Superior temporal gyrus (tissue), 1 donor: ENCODE measurements at regions not wholly inside any gene's neighbourhood (a gene's known extent, or its start where the extent isn't known, plus 50 kb on each side); places are given as distances from the start of the nearest gene placed in this dataset.
"Not testable (repeated sequence)": the region's sequence is repeated elsewhere in the genome, so short reads cannot be mapped to it uniquely, and the experiment has no call there.

Experiments
- DNase-seq: peaks from one replicate; pipeline ENCODE4 v3.0.0-alpha.2; 2016; ENCODE audit errors: extremely low spot score

GRCh38 chr7:152949253-152949652 is 189.7 kb downstream of the ACTR3B start:
- no peak for DNase-seq

- DNase-seq, result no peak
These were observed 190.2 kb downstream of the ACTR3B start for GRCh38 chr7:152949790-152950189.

- DNase-seq, result no peak
These were observed 196.5 kb downstream of the ACTR3B start for GRCh38 chr7:152956006-152956405.

GRCh38 chr7:152959610-152960009 is 200.1 kb downstream of the ACTR3B start:
- DNase-seq, result no peak

- not testable (repeated sequence) for DNase-seq
These were observed 202.2 kb downstream of the ACTR3B start for GRCh38 chr7:152961796-152962195.

- no peak for DNase-seq
These were observed 206.6 kb downstream of the ACTR3B start for GRCh38 chr7:152966189-152966588.

GRCh38 chr7:152967958-152968357 is 208.4 kb downstream of the ACTR3B start:
- DNase-seq, result no peak

GRCh38 chr7:152968514-152968913 is 209.0 kb downstream of the ACTR3B start:
- DNase-seq, result no peak

GRCh38 chr7:152969335-152969734 is 209.8 kb downstream of the ACTR3B start:
- DNase-seq, result no peak

- no peak for DNase-seq
These were observed 210.3 kb downstream of the ACTR3B start for GRCh38 chr7:152969839-152970238.

GRCh38 chr7:152970481-152970880 is 210.9 kb downstream of the ACTR3B start:
- DNase-seq, result no peak

GRCh38 chr7:152974577-152974976 is 215.0 kb downstream of the ACTR3B start:
- DNase-seq, result no peak

GRCh38 chr7:152975076-152975475 is 215.5 kb downstream of the ACTR3B start:
- DNase-seq, result no peak

- no peak for DNase-seq
These were observed 219.8 kb downstream of the ACTR3B start for GRCh38 chr7:152979376-152979775.

- no peak for DNase-seq
These were observed 224.9 kb downstream of the ACTR3B start for GRCh38 chr7:152984421-152984820.

GRCh38 chr7:152986376-152986775 is 226.8 kb downstream of the ACTR3B start:
- DNase-seq, result no peak

GRCh38 chr7:152987656-152988055 is 228.1 kb downstream of the ACTR3B start:
- no peak for DNase-seq

- DNase-seq, result no peak
These were observed 230.4 kb downstream of the ACTR3B start for GRCh38 chr7:152989889-152990380.

GRCh38 chr7:152998420-152998819 is 238.9 kb downstream of the ACTR3B start:
- DNase-seq, result no peak

- no peak for DNase-seq
These were observed 242.6 kb downstream of the ACTR3B start for GRCh38 chr7:153002115-153002514.

GRCh38 chr7:153002572-153002971 is 243.0 kb downstream of the ACTR3B start:
- DNase-seq, result no peak

GRCh38 chr7:153004341-153004740 is 244.8 kb downstream of the ACTR3B start:
- DNase-seq, result no peak

GRCh38 chr7:153005750-153006435 is 246.3 kb downstream of the ACTR3B start:
- DNase-seq, result no peak

- no peak for DNase-seq
These were observed 246.9 kb downstream of the ACTR3B start for GRCh38 chr7:153006452-153006851.
